ENCODE measurements at regions not wholly inside any gene's neighbourhood (a gene's known extent, or its start where the extent isn't known, plus 50 kb on each side); places are given as distances from the start of the nearest gene placed in this dataset.

- intact Hi-C loops (cut with DNase I): no loop called here
- 81% methylated on average over 4 of the region's 4 CpGs for WGBS
- TF ChIP-seq POLR2AphosphoS5 (IDR thresholded peaks at IDR 0.05) (no peak), POLR2A (IDR thresholded peaks at IDR 0.05; ENCODE audit: low read depth) (no peak), EP300 (IDR thresholded peaks at IDR 0.05) (no peak)
- TF ChIP-seq, protein P1, sequence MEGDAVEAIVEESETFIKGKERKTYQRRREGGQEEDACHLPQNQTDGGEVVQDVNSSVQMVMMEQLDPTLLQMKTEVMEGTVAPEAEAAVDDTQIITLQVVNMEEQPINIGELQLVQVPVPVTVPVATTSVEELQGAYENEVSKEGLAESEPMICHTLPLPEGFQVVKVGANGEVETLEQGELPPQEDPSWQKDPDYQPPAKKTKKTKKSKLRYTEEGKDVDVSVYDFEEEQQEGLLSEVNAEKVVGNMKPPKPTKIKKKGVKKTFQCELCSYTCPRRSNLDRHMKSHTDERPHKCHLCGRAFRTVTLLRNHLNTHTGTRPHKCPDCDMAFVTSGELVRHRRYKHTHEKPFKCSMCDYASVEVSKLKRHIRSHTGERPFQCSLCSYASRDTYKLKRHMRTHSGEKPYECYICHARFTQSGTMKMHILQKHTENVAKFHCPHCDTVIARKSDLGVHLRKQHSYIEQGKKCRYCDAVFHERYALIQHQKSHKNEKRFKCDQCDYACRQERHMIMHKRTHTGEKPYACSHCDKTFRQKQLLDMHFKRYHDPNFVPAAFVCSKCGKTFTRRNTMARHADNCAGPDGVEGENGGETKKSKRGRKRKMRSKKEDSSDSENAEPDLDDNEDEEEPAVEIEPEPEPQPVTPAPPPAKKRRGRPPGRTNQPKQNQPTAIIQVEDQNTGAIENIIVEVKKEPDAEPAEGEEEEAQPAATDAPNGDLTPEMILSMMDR (IDR thresholded peaks at IDR 0.05): no peak
- Histone ChIP-seq H3K4me3 (no peak overlapping the region), H3K9me3 (peaks cover 0 to 9% (median 0%) of the 10 kb centered on the region in 4 donors), H3K36me3 (no peaks in the 10 kb centered on the region), H3K27me3 (no peaks in the 10 kb centered on the region), H3K27ac (replicated peaks in 1 of 4) (no peak overlapping the region), H3K4me1 (no peaks in the 10 kb centered on the region)
- no peak for DNase-seq (ENCODE audit: extremely low spot score)
Observed at GRCh38 chr12:102564026-102564425, 83.7 kb upstream of the IGF1 start.

DNA sequence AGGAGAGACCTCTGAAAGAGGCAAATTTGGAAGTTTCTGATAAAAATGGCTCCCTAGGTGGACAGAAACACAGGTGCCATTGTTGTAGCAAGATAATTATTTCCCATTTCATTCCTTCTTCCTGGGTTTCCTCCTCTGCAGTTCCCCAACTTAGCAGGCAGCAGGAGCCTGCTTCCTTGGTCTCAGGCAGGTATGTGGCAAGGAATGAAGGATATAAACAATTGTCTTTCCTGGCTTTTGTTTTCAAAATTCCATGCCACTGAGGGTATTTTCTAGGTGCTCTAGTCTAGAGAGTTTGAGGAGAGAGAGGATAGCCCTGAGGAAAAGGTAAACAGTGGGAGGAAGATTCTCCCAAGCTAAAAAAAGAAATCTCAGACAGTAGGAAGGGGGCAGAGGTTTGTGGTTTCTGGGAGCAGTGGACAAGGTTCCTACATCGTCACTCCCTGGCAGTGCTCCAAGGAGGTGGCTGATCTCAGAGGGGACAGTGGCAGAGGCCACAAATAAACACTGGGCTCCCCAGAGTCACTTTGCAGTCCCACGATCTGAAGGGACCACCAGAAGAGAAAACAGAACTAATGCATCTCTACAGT lies 82.6 kb upstream of the IGF1 start:
- Histone ChIP-seq H3K27ac (replicated peaks in 1 of 4) (no peak overlapping the region), H3K36me3 (no peaks in the 10 kb centered on the region), H3K4me3 (no peak overlapping the region), H3K4me1 (no peaks in the 10 kb centered on the region), H3K27me3 (no peaks in the 10 kb centered on the region), H3K9me3 (peaks cover 0 to 9% (median 0%) of the 10 kb centered on the region in 4 donors)
- no peak for DNase-seq (ENCODE audit: extremely low spot score)
- intact Hi-C loops (cut with DNase I): no loop called here
- WGBS: 42% methylated on average over 2 of the region's 2 CpGs
- TF ChIP-seq, protein P1 (IDR thresholded peaks at IDR 0.05): no peak
- TF ChIP-seq EP300 (IDR thresholded peaks at IDR 0.05): no peak
- no peak for TF ChIP-seq POLR2A (IDR thresholded peaks at IDR 0.05; ENCODE audit: low read depth)
- no peak for TF ChIP-seq POLR2AphosphoS5 (IDR thresholded peaks at IDR 0.05)

DNA sequence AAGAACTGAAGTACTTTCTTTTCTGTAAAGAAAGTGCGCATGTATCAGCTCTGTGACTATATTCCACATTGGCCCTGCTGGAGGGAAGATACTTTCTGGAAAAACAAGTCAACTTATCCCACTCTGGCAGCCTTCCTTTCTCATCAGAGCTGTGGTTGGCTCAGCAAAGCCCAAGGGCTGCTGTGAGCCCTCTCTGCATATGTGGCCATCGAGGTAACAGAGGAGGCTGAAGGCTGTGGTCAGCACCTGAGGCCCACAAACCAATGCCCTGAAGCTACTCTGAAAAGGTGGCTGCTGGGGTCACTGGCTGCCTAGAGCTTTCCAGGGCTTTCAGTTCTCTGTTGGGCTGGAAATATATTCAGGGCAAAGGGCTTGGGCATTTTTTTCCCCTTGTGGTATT lies 70.8 kb upstream of the IGF1 start:
- TF ChIP-seq, protein P1 (IDR thresholded peaks at IDR 0.05): no peak
- TF ChIP-seq EP300 (IDR thresholded peaks at IDR 0.05): no peak
- TF ChIP-seq POLR2AphosphoS5 (IDR thresholded peaks at IDR 0.05): no peak
- TF ChIP-seq POLR2A (IDR thresholded peaks at IDR 0.05; ENCODE audit: low read depth): no peak
- DNase-seq (ENCODE audit: extremely low spot score): no peak
- Histone ChIP-seq H3K27me3 (no peaks in the 10 kb centered on the region), H3K4me3 (no peak overlapping the region), H3K4me1 (no peaks in the 10 kb centered on the region), H3K36me3 (no peaks in the 10 kb centered on the region), H3K9me3 (no peaks in the 10 kb centered on the region), H3K27ac (replicated peaks in 1 of 4) (no peak overlapping the region)
- intact Hi-C loops (cut with DNase I): no loop called here
- 100% methylated on average over 2 of the region's 2 CpGs for WGBS

GRCh38 chr12:102549691-102550090 lies 69.3 kb upstream of the IGF1 start:
- H3K4me3 ChIP-seq: no peak overlapping the region
- intact Hi-C loops (cut with DNase I): no loop called here
- no peaks in the 10 kb centered on the region for H3K36me3 ChIP-seq
- no peaks in the 10 kb centered on the region for H3K4me1 ChIP-seq
- no peaks in the 10 kb centered on the region for H3K27me3 ChIP-seq
- WGBS: 58% methylated on average over 5 of the region's 5 CpGs
- DNase-seq (ENCODE audit: extremely low spot score): no peak
- no peaks in the 10 kb centered on the region for H3K9me3 ChIP-seq
- H3K27ac ChIP-seq (replicated peaks in 1 of 4): no peak overlapping the region
- TF ChIP-seq POLR2A (IDR thresholded peaks at IDR 0.05; ENCODE audit: low read depth): no peak
- no peak for TF ChIP-seq POLR2AphosphoS5 (IDR thresholded peaks at IDR 0.05)
- no peak for TF ChIP-seq EP300 (IDR thresholded peaks at IDR 0.05)
- TF ChIP-seq, protein P1 (IDR thresholded peaks at IDR 0.05): no peak

GRCh38 chr12:102548543-102548942 lies 68.2 kb upstream of the IGF1 start:
- WGBS: 49% methylated on average over 3 of the region's 3 CpGs
- Histone ChIP-seq H3K9me3 (no peaks in the 10 kb centered on the region), H3K27ac (replicated peaks in 1 of 4) (no peak overlapping the region), H3K4me1 (no peaks in the 10 kb centered on the region), H3K36me3 (no peaks in the 10 kb centered on the region), H3K27me3 (no peaks in the 10 kb centered on the region), H3K4me3 (no peak overlapping the region)
- intact Hi-C loops (cut with DNase I): no loop called here
- DNase-seq (ENCODE audit: extremely low spot score): no peak
- TF ChIP-seq POLR2AphosphoS5 (IDR thresholded peaks at IDR 0.05) (no peak), POLR2A (IDR thresholded peaks at IDR 0.05; ENCODE audit: low read depth) (no peak), EP300 (IDR thresholded peaks at IDR 0.05) (no peak)
- TF ChIP-seq, protein P1 (IDR thresholded peaks at IDR 0.05): no peak
